GM18907 (cell line): ENCODE measurements at regions not wholly inside any gene's neighbourhood (a gene's known extent, or its start where the extent isn't known, plus 50 kb on each side); places are given as distances from the start of the nearest gene placed in this dataset.
A peak's percentile ranks its signal among the peaks of the same experiment; 100 is the strongest.
"Not testable (repeated sequence)": the region's sequence is repeated elsewhere in the genome, so short reads cannot be mapped to it uniquely, and the experiment has no call there.

Source experiments
- ATAC-seq: cut with Tn5 transposase; IDR thresholded peaks from one replicate; pipeline ENCODE4 v1.9.1; 2021; ENCODE audit warnings: mild to moderate bottlenecking, moderate library complexity; ENCODE audit not compliant: unreplicated experiment

- no peak for ATAC-seq
These were observed 54.9 kb downstream of the DIO3 start for GRCh38 chr14:101616202-101616601.

- no peak for ATAC-seq
These were observed 58.2 kb downstream of the DIO3 start for GRCh38 chr14:101619484-101619883.

GRCh38 chr14:101620031-101620788 is 58.9 kb downstream of the DIO3 start:
- no peak for ATAC-seq

- no peak for ATAC-seq
These were observed 59.8 kb downstream of the DIO3 start for GRCh38 chr14:101620821-101621785.

- no peak for ATAC-seq
These were observed 61.2 kb downstream of the DIO3 start for GRCh38 chr14:101622251-101623076.

GRCh38 chr14:101623077-101623372 is 61.7 kb downstream of the DIO3 start:
- ATAC-seq = no peak

- ATAC-seq = no peak
These were observed 62.6 kb downstream of the DIO3 start for GRCh38 chr14:101623685-101624444.

- ATAC-seq = no peak
These were observed 63.2 kb downstream of the DIO3 start for GRCh38 chr14:101624536-101624935.

- ATAC-seq = no peak
These were observed 64.2 kb downstream of the DIO3 start for GRCh38 chr14:101625336-101626097.

- no peak for ATAC-seq
These were observed 65.0 kb downstream of the DIO3 start for GRCh38 chr14:101626331-101626730.

GRCh38 chr14:101627915-101628262 is 66.6 kb downstream of the DIO3 start:
- no peak for ATAC-seq

GRCh38 chr14:101628471-101628966 is 67.2 kb downstream of the DIO3 start:
- ATAC-seq = peak; percentile 70

- ATAC-seq = no peak
These were observed 67.7 kb downstream of the DIO3 start for GRCh38 chr14:101628975-101629374.

- ATAC-seq = no peak
These were observed 69.0 kb downstream of the DIO3 start for GRCh38 chr14:101630056-101630965.

GRCh38 chr14:101631199-101631598 is 69.9 kb downstream of the DIO3 start:
- no peak for ATAC-seq

- ATAC-seq = not testable (repeated sequence)
These were observed 70.7 kb downstream of the DIO3 start for GRCh38 chr14:101631970-101632369.

- ATAC-seq = no peak
These were observed 71.2 kb downstream of the DIO3 start for GRCh38 chr14:101632520-101632919.

GRCh38 chr14:101633276-101633675 is 72.0 kb downstream of the DIO3 start:
- ATAC-seq = no peak
